T1000 (cell line): ENCODE measurements at regions not wholly inside any gene's neighbourhood (a gene's known extent, or its start where the extent isn't known, plus 50 kb on each side); places are given as distances from the start of the nearest gene placed in this dataset.
A peak's percentile ranks its signal among the peaks of the same experiment; 100 is the strongest.

Experiments used
- DNase-seq: peaks from one replicate; lab custom pipeline; 2025; ENCODE audit warnings: mixed read lengths; lab: John Stamatoyannopoulos, UW

- no peak for DNase-seq
These were observed 52.5 kb upstream of the STAM2 start for GRCh38 chr2:152227969-152228592.

- DNase-seq = no peak
These were observed 55.9 kb upstream of the STAM2 start for GRCh38 chr2:152231446-152231845.

- no peak for DNase-seq
These were observed 58.7 kb upstream of the STAM2 start for GRCh38 chr2:152234277-152234676.

- DNase-seq = no peak
These were observed 60.8 kb upstream of the STAM2 start for GRCh38 chr2:152236191-152236925.

- no peak for DNase-seq
These were observed 62.5 kb upstream of the STAM2 start for GRCh38 chr2:152238016-152238415.

- peak; percentile 11 for DNase-seq
These were observed 65.1 kb upstream of the STAM2 start for GRCh38 chr2:152240559-152241231.

- DNase-seq = no peak
These were observed 66.6 kb upstream of the STAM2 start for GRCh38 chr2:152241948-152242729.

GRCh38 chr2:152242787-152243472, 67.4 kb upstream of the STAM2 start:
- DNase-seq = no peak

GRCh38 chr2:152243761-152244640, 68.4 kb upstream of the STAM2 start:
- DNase-seq = no peak

GRCh38 chr2:152245653-152246052, 70.1 kb upstream of the STAM2 start:
- no peak for DNase-seq

GRCh38 chr2:152246686-152247336, 71.2 kb upstream of the STAM2 start:
- DNase-seq = no peak

- DNase-seq = no peak
These were observed 71.8 kb upstream of the STAM2 start for GRCh38 chr2:152247337-152247695.

- DNase-seq = no peak
These were observed 75.0 kb upstream of the STAM2 start for GRCh38 chr2:152250421-152251100.

GRCh38 chr2:152251211-152251610, 75.6 kb upstream of the STAM2 start:
- DNase-seq = no peak

GRCh38 chr2:152251811-152252210, 76.2 kb upstream of the STAM2 start:
- DNase-seq = no peak

- no peak for DNase-seq
These were observed 78.9 kb upstream of the STAM2 start for GRCh38 chr2:152254486-152254885.

- DNase-seq = no peak
These were observed 79.4 kb upstream of the STAM2 start for GRCh38 chr2:152254976-152255375.

- DNase-seq = no peak
These were observed 79.1 kb upstream of the FMNL2 start for GRCh38 chr2:152255918-152256317.

GRCh38 chr2:152260939-152261338, 74.0 kb upstream of the FMNL2 start:
- DNase-seq = no peak

- DNase-seq = no peak
These were observed 71.1 kb upstream of the FMNL2 start for GRCh38 chr2:152263911-152264310.
